ENCODE measurements at regions not wholly inside any gene's neighbourhood (a gene's known extent, or its start where the extent isn't known, plus 50 kb on each side); places are given as distances from the start of the nearest gene placed in this dataset.

DNA sequence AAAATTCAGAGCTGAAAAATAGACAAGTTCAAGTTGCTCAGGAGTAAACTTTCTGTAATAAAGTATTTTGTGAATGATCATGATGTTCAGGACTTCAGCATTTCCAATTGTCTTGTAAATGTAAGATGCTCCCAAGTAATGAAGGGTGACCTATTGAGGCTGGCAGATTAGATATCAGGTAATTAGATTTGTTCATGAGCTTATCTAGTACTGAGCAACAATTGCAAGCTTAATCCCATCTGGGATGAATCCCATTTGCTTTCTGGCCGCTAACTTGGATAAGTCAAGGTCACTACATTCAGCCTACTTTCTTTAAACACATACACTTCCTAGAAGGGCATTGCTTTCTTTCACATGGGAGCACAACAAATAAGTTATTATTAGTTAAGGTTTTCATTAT is 82.4 kb upstream of the ITGB1 start:
- no peak overlapping the region for H2BK15ac ChIP-seq (ENCODE audit: low read depth, low read length)

More for the DNA sequence above, 82.4 kb upstream of the ITGB1 start:
- Histone ChIP-seq H2AK5ac (ENCODE audit: low read depth, low read length) (no peak overlapping the region), H2BK120ac (ENCODE audit: low read depth, low read length) (no peak overlapping the region), H3K36me3 (ENCODE audit: control insufficient read depth, insufficient read depth, low read length) (no peaks in the 10 kb centered on the region), H2AK9ac (replicated peaks; ENCODE audit: low read depth, low read length, poor library complexity) (no peak overlapping the region), H4K5ac (ENCODE audit: low read depth, low read length) (no peak overlapping the region), H3K4me1 (ENCODE audit: control insufficient read depth, insufficient read depth, low read length) (no peaks in the 10 kb centered on the region), H2AFZ (replicated peaks; ENCODE audit: low read length, poor library complexity) (no peak overlapping the region), H3K56ac (ENCODE audit: extremely low read depth, insufficient read depth, low read length) (no peak overlapping the region), H2BK5ac (ENCODE audit: low read depth, low read length, poor library complexity, severe bottlenecking) (no peak overlapping the region), H3K23ac (ENCODE audit: low read depth, low read length) (no peak overlapping the region), H3K27ac (ENCODE audit: insufficient read depth, low read length) (no peak overlapping the region), H3K4me2 (ENCODE audit: low read depth, low read length) (no peak overlapping the region), H4K8ac (ENCODE audit: low read depth in 2 of 2, low read length in 2 of 2) (no peak overlapping the region), H3K9me1 (ENCODE audit: insufficient read depth, low read length) (no peaks in the 10 kb centered on the region), H3K4ac (ENCODE audit: low read depth, low read length) (no peak overlapping the region), H3K9me3 (ENCODE audit: control insufficient read depth, insufficient read depth, low read length) (no peaks in the 10 kb centered on the region), H3K18ac (ENCODE audit: low read depth, low read length) (no peak overlapping the region), H3K4me3 (ENCODE audit: insufficient read depth, low read depth, low read length) (no peak overlapping the region), H3K79me1 (ENCODE audit: low read depth in 1 of 2, low read length in 2 of 2) (no peaks in the 10 kb centered on the region), H4K91ac (ENCODE audit: insufficient read depth, low read depth, low read length) (no peak overlapping the region), H3K27me3 (ENCODE audit: control insufficient read depth, insufficient read depth, low read length) (no peaks in the 10 kb centered on the region), H3K9ac (ENCODE audit: low read depth, low read length) (no peak overlapping the region), H3K14ac (replicated peaks; ENCODE audit: low read depth, low read length) (no peak overlapping the region), H2BK20ac (ENCODE audit: low read depth, low read length) (no peak overlapping the region), H4K20me1 (ENCODE audit: insufficient read depth, low read length) (no peaks in the 10 kb centered on the region)
- ChIA-PET POLR2A (ENCODE audit: unreplicated experiment) (interaction anchor here (0.5 to 0.6 kb wide), 2 partner anchors 21 to 29 kb away, joined by 3 to 4 read pairs; no protein-coding TSS in a partner anchor), CTCF (no interaction called here)
- dilution Hi-C loops (cut with HindIII; ENCODE audit: low sequenced_read_pairs, unreplicated experiment), result no loop called here
- in situ Hi-C loops (cut with MboI; ENCODE audit: low sequenced_read_pairs), result no loop called here
- no peak for TF ChIP-seq ELK1 (IDR thresholded peaks at IDR 0.05; ENCODE audit: borderline replicate concordance, low read depth, low read length)
- TF ChIP-seq CHD1 (IDR thresholded peaks at IDR 0.05; ENCODE audit: low read depth, low read length), result no peak
- TF ChIP-seq BHLHE40 (IDR thresholded peaks at IDR 0.05; ENCODE audit: low read depth, low read length), result no peak
- TF ChIP-seq RAD21 (IDR thresholded peaks at IDR 0.05; ENCODE audit: low read length), result no peak
- TF ChIP-seq USF2 (IDR thresholded peaks at IDR 0.05; ENCODE audit: low read depth, low read length), result no peak
- no peak for TF ChIP-seq RCOR1 (IDR thresholded peaks at IDR 0.05; ENCODE audit: insufficient replicate concordance, low read length)
- TF ChIP-seq MXI1 (IDR thresholded peaks at IDR 0.05; ENCODE audit: borderline replicate concordance, low read depth, low read length), result no peak
- no peak for TF ChIP-seq FOS (IDR thresholded peaks at IDR 0.05; ENCODE audit: low read depth, low read length)
- no peak for TF ChIP-seq NFE2L2 (IDR thresholded peaks at IDR 0.05; ENCODE audit: low read depth, low read length)
- no peak for TF ChIP-seq CTCF (conservative IDR thresholded peaks at IDR 0.05; ENCODE audit: low read depth, low read length)
- no peak for TF ChIP-seq CEBPB (IDR thresholded peaks at IDR 0.05; ENCODE audit: low read depth, low read length)
- TF ChIP-seq MAFK (IDR thresholded peaks at IDR 0.05; ENCODE audit: low read depth, low read length), result no peak
- no peak for TF ChIP-seq SMC3 (IDR thresholded peaks at IDR 0.05; ENCODE audit: low read depth, low read length)
- TF ChIP-seq RFX5 (IDR thresholded peaks at IDR 0.05; ENCODE audit: low read depth, low read length), result no peak
- no peak for TF ChIP-seq POLR2A (IDR thresholded peaks at IDR 0.05; ENCODE audit: low read depth, low read length)
- DNase-seq (no peak), ATAC-seq (ENCODE audit: low read depth) (no peak)
- no CpG with 5 or more reads among the region's 1 CpG for WGBS, 2 experiments (ENCODE audit: extremely low coverage in 2 of 2, insufficient read length in 1 of 2)
- no TSS peak for BruUV-seq (replicated peaks)
- intact Hi-C loops (cut with micrococcal nuclease), result no loop called here
